ACC112 (cell line): ENCODE measurements at regions not wholly inside any gene's neighbourhood (a gene's known extent, or its start where the extent isn't known, plus 50 kb on each side); places are given as distances from the start of the nearest gene placed in this dataset.

ENCODE experiments used
- H2AFZ ChIP-seq: fragments of 200-600 bp; sonication (generic); one replicate; pipeline ENCODE4 v1.6.0; 2017; ENCODE audit warnings: antibody characterized with exemption, low read length; ENCODE audit not compliant: unreplicated experiment
- H3K27ac ChIP-seq: fragments of 200-600 bp; sonication (generic); 2 replicates; pipeline ENCODE4 v1.5.1; 2014; ENCODE audit warnings: low read depth, mild to moderate bottlenecking, antibody characterized with exemption, low read length, moderate library complexity
- H3K27me3 ChIP-seq: fragments of 200-600 bp; sonication (generic); 2 replicates; pipeline ENCODE4 v1.6.1; 2014; ENCODE audit warnings: mild to moderate bottlenecking, antibody characterized with exemption, low read length, moderate library complexity, mixed read lengths; ENCODE audit not compliant: insufficient read depth
- H3K36me3 ChIP-seq: fragments of 200-600 bp; sonication (generic); 2 replicates; pipeline ENCODE4 v1.6.1; 2016; ENCODE audit warnings: mild to moderate bottlenecking, antibody characterized with exemption, low read length, moderate library complexity, mixed read lengths; ENCODE audit not compliant: insufficient read depth
- H3K4me1 ChIP-seq: fragments of 200-600 bp; sonication (generic); one replicate; pipeline ENCODE4 v1.6.1; 2016; ENCODE audit warnings: low read length, mixed read lengths; ENCODE audit not compliant: insufficient read depth, unreplicated experiment, control insufficient read depth
- H3K4me3 ChIP-seq: fragments of 200-600 bp; sonication (generic); 2 replicates; pipeline ENCODE4 v1.5.1; 2014; ENCODE audit warnings: mild to moderate bottlenecking, low read depth, low read length
- H3K79me2 ChIP-seq: fragments of 200-600 bp; sonication (generic); one replicate; pipeline ENCODE4 v1.6.0; 2016; ENCODE audit warnings: low read length; ENCODE audit not compliant: control insufficient read depth, unreplicated experiment, insufficient read depth

DNA sequence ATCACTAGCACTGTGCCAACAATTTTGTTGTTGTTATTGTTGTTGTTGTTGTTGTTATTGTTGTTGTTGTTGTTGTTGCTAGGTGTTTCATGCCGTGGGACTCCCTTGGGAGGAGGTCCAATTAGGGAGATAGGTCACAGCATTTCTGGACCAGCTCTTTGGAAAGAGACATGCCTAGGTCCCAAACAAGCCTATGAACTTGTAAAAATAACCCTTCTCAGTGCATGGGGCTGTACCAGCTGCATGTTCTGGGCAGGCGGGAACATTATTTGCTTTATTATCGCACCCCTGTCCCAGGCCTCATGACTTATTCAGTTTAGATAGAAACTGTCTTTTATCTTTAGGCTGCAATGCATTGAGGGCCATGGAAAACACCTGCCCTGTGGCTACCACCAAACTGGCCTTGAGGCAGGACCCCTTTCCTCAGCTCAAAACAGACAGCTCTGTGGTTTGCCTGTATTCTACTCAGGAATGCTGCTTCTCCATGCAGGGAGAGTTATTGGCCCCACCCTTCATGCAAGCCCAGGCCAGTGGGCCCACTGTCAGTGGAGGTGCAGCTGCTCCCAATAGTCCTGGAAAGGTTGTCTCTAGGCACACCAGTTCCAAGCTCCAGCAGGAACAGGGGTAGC is 386.5 kb upstream of the BRINP3 start:
- no peak overlapping the region for H3K27ac ChIP-seq
- H3K4me3 ChIP-seq: no peak overlapping the region
- no peaks in the 10 kb centered on the region for H3K36me3 ChIP-seq
- H3K27me3 ChIP-seq: no peaks in the 10 kb centered on the region
- no peaks in the 10 kb centered on the region for H3K79me2 ChIP-seq
- H3K4me1 ChIP-seq: no peaks in the 10 kb centered on the region
- no peak overlapping the region for H2AFZ ChIP-seq

- H3K4me3 ChIP-seq: no peak overlapping the region
- no peak overlapping the region for H2AFZ ChIP-seq
- H3K4me1 ChIP-seq: no peaks in the 10 kb centered on the region
- H3K27ac ChIP-seq: no peak overlapping the region
- H3K27me3 ChIP-seq: no peaks in the 10 kb centered on the region
- H3K79me2 ChIP-seq: no peaks in the 10 kb centered on the region
- H3K36me3 ChIP-seq: no peaks in the 10 kb centered on the region
These were observed 402.7 kb upstream of the BRINP3 start for GRCh38 chr1:190880352-190880751.

- Histone ChIP-seq H3K27me3 (no peaks in the 10 kb centered on the region), H3K36me3 (no peaks in the 10 kb centered on the region), H2AFZ (no peak overlapping the region), H3K79me2 (no peaks in the 10 kb centered on the region), H3K4me3 (no peak overlapping the region), H3K27ac (no peak overlapping the region), H3K4me1 (no peaks in the 10 kb centered on the region)
These were observed 403.4 kb upstream of the BRINP3 start for GRCh38 chr1:190881064-190881463.

- Histone ChIP-seq H3K27ac (no peak overlapping the region), H2AFZ (no peak overlapping the region), H3K4me3 (no peak overlapping the region), H3K27me3 (no peaks in the 10 kb centered on the region), H3K36me3 (no peaks in the 10 kb centered on the region), H3K79me2 (no peaks in the 10 kb centered on the region), H3K4me1 (no peaks in the 10 kb centered on the region)
These were observed 419.6 kb upstream of the BRINP3 start for GRCh38 chr1:190897233-190897632.

DNA sequence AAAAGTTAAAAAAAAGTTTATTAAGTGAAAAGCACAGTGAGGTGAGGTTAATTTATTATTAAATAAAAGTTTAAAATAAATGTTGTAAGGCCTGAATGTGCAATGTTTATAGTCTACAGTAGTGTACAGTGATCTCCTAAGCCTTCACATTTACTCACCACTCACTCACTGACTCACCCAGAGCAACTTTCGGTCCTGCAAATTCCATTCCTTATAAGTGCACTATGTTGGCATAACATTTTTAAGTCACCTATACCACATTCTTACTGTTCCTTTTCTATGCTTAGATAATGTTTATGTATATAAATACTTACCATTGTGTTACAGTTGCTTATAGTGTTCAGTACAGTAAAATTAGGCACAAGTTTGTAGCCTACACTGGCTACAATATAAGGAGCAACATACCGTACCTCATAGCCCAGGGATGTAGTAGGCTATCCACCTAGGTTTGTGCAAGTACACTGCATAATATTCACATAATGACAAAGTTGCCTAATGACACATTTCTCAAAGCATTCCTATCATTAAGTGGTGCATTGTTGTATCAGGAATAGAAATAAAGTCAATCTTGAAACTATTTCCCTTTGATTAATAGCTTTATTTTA is 426.5 kb upstream of the BRINP3 start:
- H3K79me2 ChIP-seq: no peaks in the 10 kb centered on the region
- H3K36me3 ChIP-seq: no peaks in the 10 kb centered on the region
- H3K27me3 ChIP-seq: no peaks in the 10 kb centered on the region
- no peak overlapping the region for H2AFZ ChIP-seq
- H3K4me1 ChIP-seq: no peaks in the 10 kb centered on the region
- no peak overlapping the region for H3K27ac ChIP-seq
- no peak overlapping the region for H3K4me3 ChIP-seq

GRCh38 chr1:190906206-190906725 is 428.6 kb upstream of the BRINP3 start:
- no peak overlapping the region for H3K4me3 ChIP-seq
- H3K27ac ChIP-seq: no peak overlapping the region
- H3K4me1 ChIP-seq: no peaks in the 10 kb centered on the region
- no peaks in the 10 kb centered on the region for H3K36me3 ChIP-seq
- H3K27me3 ChIP-seq: no peaks in the 10 kb centered on the region
- H3K79me2 ChIP-seq: no peaks in the 10 kb centered on the region
- no peak overlapping the region for H2AFZ ChIP-seq

DNA sequence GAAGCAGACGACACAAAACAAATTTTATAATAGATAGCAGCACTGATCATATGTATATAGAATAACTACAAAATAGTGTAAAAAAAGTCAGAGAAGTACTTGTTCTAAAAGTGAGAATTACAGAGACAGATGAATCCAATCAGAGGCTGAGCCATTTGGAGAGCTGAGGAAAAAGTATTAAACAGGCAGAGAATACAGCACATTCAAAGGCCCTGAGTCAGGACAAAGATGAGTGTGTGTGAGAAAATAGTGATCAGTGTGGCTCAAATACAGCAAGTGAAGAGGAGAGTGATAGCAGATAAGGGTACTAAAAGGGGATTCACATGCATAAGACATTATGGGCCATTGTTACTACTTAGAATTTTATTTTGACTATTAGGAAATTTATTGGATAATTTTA is 430.6 kb upstream of the BRINP3 start:
- no peaks in the 10 kb centered on the region for H3K27me3 ChIP-seq
- no peaks in the 10 kb centered on the region for H3K4me1 ChIP-seq
- H2AFZ ChIP-seq: no peak overlapping the region
- no peaks in the 10 kb centered on the region for H3K79me2 ChIP-seq
- H3K4me3 ChIP-seq: no peak overlapping the region
- H3K36me3 ChIP-seq: no peaks in the 10 kb centered on the region
- no peak overlapping the region for H3K27ac ChIP-seq

DNA sequence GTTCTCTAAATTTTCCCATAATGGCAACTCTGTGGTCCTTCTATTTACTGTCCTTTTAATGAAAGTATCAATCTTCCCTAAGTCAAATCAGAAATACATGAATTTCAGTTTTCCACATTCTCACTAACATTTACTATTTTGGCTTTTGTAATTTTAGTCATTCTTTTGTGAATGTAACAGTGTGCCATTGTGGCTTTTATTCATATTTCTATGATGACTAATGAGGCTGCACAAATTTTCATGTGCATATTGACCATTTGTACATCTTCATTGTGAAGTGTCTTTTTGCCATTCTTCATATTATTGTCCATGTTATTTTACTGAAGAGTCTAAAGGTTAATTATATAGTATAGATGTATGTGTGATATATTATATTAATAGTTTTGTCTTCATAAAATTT is 431.0 kb upstream of the BRINP3 start:
- no peaks in the 10 kb centered on the region for H3K4me1 ChIP-seq
- no peak overlapping the region for H3K27ac ChIP-seq
- no peaks in the 10 kb centered on the region for H3K36me3 ChIP-seq
- no peak overlapping the region for H2AFZ ChIP-seq
- no peaks in the 10 kb centered on the region for H3K79me2 ChIP-seq
- no peak overlapping the region for H3K4me3 ChIP-seq
- no peaks in the 10 kb centered on the region for H3K27me3 ChIP-seq

DNA sequence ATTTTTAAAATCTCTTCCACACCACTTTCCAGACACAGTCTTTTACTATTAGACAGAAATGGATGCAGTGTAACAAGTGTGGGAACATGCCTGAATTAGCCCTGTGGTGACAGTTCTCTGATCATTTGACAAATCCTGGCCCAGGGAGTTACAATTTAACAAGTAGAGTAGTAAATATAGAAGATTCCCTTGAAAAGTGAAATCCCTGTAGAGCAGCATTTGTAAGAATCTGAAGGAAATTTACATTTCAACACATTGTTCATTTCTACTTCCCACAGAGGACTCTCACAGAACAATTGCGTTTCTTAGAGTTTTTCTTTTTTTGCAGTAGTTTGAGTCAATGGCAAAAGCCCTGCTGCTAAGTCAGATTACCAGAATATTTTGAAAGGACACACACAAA is 458.3 kb upstream of the BRINP3 start:
- Histone ChIP-seq H3K79me2 (no peaks in the 10 kb centered on the region), H3K4me1 (no peaks in the 10 kb centered on the region), H3K27ac (no peak overlapping the region), H3K4me3 (no peak overlapping the region), H2AFZ (no peak overlapping the region), H3K27me3 (no peaks in the 10 kb centered on the region), H3K36me3 (no peaks in the 10 kb centered on the region)

- no peak overlapping the region for H3K4me3 ChIP-seq
- no peaks in the 10 kb centered on the region for H3K27me3 ChIP-seq
- H3K36me3 ChIP-seq: no peaks in the 10 kb centered on the region
- H3K79me2 ChIP-seq: no peaks in the 10 kb centered on the region
- no peak overlapping the region for H3K27ac ChIP-seq
- H2AFZ ChIP-seq: no peak overlapping the region
- H3K4me1 ChIP-seq: no peaks in the 10 kb centered on the region
These were observed 458.7 kb upstream of the BRINP3 start for GRCh38 chr1:190936337-190936736.

DNA sequence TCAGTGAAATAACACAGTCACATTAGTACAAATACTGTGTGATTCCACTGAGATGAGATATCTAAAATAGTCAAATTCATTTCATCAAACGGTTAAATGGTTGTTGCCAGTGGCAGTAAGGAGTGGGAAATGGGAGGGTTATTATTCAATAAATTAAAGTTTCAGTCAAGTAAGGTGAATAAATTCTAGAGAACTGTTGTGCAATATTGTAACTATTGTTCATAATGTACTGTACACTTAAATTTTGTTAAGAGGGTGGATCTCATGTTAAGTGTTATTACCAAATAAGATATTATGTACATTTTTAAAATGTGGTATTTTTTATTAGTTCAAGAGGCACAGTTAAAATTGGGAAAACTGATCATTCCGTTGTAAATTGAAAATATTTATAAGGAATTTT is 463.3 kb upstream of the BRINP3 start:
- Histone ChIP-seq H3K79me2 (no peaks in the 10 kb centered on the region), H3K4me3 (no peak overlapping the region), H3K27ac (no peak overlapping the region), H3K27me3 (no peaks in the 10 kb centered on the region), H3K36me3 (no peaks in the 10 kb centered on the region), H2AFZ (no peak overlapping the region), H3K4me1 (no peaks in the 10 kb centered on the region)
